ENCODE measurements at regions not wholly inside any gene's neighbourhood (a gene's known extent, or its start where the extent isn't known, plus 50 kb on each side); places are given as distances from the start of the nearest gene placed in this dataset.

DNA sequence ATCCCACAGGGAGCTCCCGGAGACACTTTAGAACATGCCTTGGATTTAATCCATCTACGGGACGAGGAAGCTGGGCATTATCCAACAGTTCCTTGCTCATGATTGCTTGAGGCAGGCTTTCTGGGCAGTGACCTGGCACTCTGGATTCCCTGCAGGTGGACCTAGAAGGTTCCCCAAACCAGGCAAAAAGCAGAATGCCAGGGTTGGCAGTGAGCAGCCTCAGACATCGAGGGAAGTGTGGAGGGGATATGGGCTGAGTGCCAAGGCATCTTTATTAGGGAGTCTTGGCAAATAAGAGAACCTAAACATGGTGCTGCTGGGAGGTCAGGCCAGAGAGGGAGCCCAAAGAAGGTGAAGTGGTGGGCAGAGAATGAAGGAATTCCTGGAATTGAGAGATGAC, 158.5 kb downstream of the CD83 start:
- H3K27ac ChIP-seq (ENCODE audit: low read depth, low read length, poor library complexity, severe bottlenecking) = peak overlapping the region; percentile 95
- no peak for TF ChIP-seq CTCF (conservative IDR thresholded peaks at IDR 0.05; ENCODE audit: low read length)
- TF ChIP-seq EZH2phosphoT487 (IDR thresholded peaks at IDR 0.05; ENCODE audit: borderline replicate concordance, low read depth, low read length) = no peak
- peaks cover 60% of the 10 kb centered on the region for H3K4me1 ChIP-seq (ENCODE audit: insufficient read depth, low read length, poor library complexity, severe bottlenecking)
- H3K36me3 ChIP-seq (ENCODE audit: insufficient read depth, low read length) = peaks cover 12% of the 10 kb centered on the region; the same call in 1 of the 2 replicates
- peak overlapping the region; percentile 44 for H3K4me3 ChIP-seq (ENCODE audit: low read depth, low read length, poor library complexity, severe bottlenecking)
- no TSS peak for BruUV-seq (replicated peaks)
- peak overlapping the region; percentile 46; the same call in 1 of the 2 replicates for H2AFZ ChIP-seq (ENCODE audit: low read length)
- ChIA-PET POLR2A (interaction anchor here (0.6 to 2.7 kb wide), 7 partner anchors 11 to 64 kb away, joined by 3 to 9 read pairs (median 5); no protein-coding TSS in a partner anchor), CTCF (ENCODE audit: unreplicated experiment) (interaction anchor here (1.3 to 1.5 kb wide), 2 partner anchors 10 to 21 kb away, joined by 4 read pairs; no protein-coding TSS in a partner anchor)
- no peaks in the 10 kb centered on the region for H3K9me2 ChIP-seq (ENCODE audit: insufficient read depth, low read length)
- H3K4me2 ChIP-seq (ENCODE audit: low read length) = peak overlapping the region; percentile 66
- no peak for DNase-seq (ENCODE audit: low spot score)
- intact Hi-C loops (cut with micrococcal nuclease; ENCODE audit: unreplicated experiment) = loop anchor here (5.0 kb wide), 1 partner anchor 49 kb away; no protein-coding TSS in a partner anchor
- no peaks in the 10 kb centered on the region for H3K79me2 ChIP-seq (ENCODE audit: insufficient read depth, low read depth, low read length)
- H3K9me3 ChIP-seq (ENCODE audit: low read length) = peaks cover 21% of the 10 kb centered on the region; the same call in 1 of the 2 replicates
- H4K20me1 ChIP-seq (ENCODE audit: insufficient read depth, low read length) = no peaks in the 10 kb centered on the region

- peaks cover 12% of the 10 kb centered on the region; the same call in 1 of the 2 replicates for H3K36me3 ChIP-seq (ENCODE audit: insufficient read depth, low read length)
- no peaks in the 10 kb centered on the region for H4K20me1 ChIP-seq (ENCODE audit: insufficient read depth, low read length)
- H3K27ac ChIP-seq (ENCODE audit: low read depth, low read length, poor library complexity, severe bottlenecking) = peak overlapping the region; percentile 95
- H3K9me3 ChIP-seq (ENCODE audit: low read length) = peaks cover 17% of the 10 kb centered on the region; the same call in 1 of the 2 replicates
- intact Hi-C loops (cut with micrococcal nuclease; ENCODE audit: unreplicated experiment) = loop anchor here (1.0 to 5.0 kb wide), 2 partner anchors 36 to 50 kb away; no protein-coding TSS in a partner anchor
- H3K4me3 ChIP-seq (ENCODE audit: low read depth, low read length, poor library complexity, severe bottlenecking) = peak overlapping the region; percentile 44
- peaks cover 60% of the 10 kb centered on the region for H3K4me1 ChIP-seq (ENCODE audit: insufficient read depth, low read length, poor library complexity, severe bottlenecking)
- CTCF ChIA-PET (ENCODE audit: unreplicated experiment) = interaction anchor here (1.3 to 1.5 kb wide), 2 partner anchors 11 to 22 kb away, joined by 4 read pairs; no protein-coding TSS in a partner anchor
- POLR2A ChIA-PET = interaction anchor here (0.5 to 2.7 kb wide), 10 partner anchors 10 to 65 kb away, joined by 3 to 9 read pairs (median 4); no protein-coding TSS in a partner anchor
- H3K4me2 ChIP-seq (ENCODE audit: low read length) = peak overlapping the region; percentile 66
- no TSS peak for BruUV-seq (replicated peaks)
- H3K79me2 ChIP-seq (ENCODE audit: insufficient read depth, low read depth, low read length) = no peaks in the 10 kb centered on the region
- DNase-seq (ENCODE audit: low spot score) = peak; percentile 89
- no peaks in the 10 kb centered on the region for H3K9me2 ChIP-seq (ENCODE audit: insufficient read depth, low read length)
- TF ChIP-seq CTCF (conservative IDR thresholded peaks at IDR 0.05; ENCODE audit: low read length) = no peak
- TF ChIP-seq EZH2phosphoT487 (IDR thresholded peaks at IDR 0.05; ENCODE audit: borderline replicate concordance, low read depth, low read length) = no peak
- H2AFZ ChIP-seq (ENCODE audit: low read length) = peak overlapping the region; percentile 46; the same call in 1 of the 2 replicates
These were observed 159.3 kb downstream of the CD83 start for GRCh38 chr6:14276667-14277404.
